ENCODE measurements at regions not wholly inside any gene's neighbourhood (a gene's known extent, or its start where the extent isn't known, plus 50 kb on each side); places are given as distances from the start of the nearest gene placed in this dataset.
"Not testable (repeated sequence)": the region's sequence is repeated elsewhere in the genome, so short reads cannot be mapped to it uniquely, and the experiment has no call there.

- DNase-seq, result no peak
These were observed 559.5 kb upstream of the KLF4 start for GRCh38 chr9:108049026-108049607.

GRCh38 chr9:108048406-108049025 is 558.9 kb upstream of the KLF4 start:
- no peak for DNase-seq

DNA sequence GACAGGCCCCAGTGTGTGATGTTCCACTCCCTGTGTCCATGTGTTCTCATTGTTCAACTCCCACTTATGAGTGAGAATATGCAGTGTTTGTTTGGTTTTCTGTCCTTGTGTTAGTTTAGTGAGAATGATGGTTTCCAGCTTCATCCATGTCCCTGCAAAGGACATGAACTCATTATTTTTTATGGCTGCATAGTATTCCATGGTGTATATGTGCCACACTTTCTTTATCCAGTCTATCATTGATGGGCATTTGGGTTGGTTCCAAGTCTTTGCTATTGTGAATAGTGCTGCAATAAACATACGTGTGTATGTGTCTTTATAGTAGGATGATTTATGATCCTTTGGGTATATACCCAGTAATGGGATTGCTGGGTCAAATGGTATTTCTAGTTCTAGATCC is 558.2 kb upstream of the KLF4 start:
- DNase-seq, result not testable (repeated sequence)

GRCh38 chr9:108047264-108047663 is 557.7 kb upstream of the KLF4 start:
- no peak for DNase-seq

DNA sequence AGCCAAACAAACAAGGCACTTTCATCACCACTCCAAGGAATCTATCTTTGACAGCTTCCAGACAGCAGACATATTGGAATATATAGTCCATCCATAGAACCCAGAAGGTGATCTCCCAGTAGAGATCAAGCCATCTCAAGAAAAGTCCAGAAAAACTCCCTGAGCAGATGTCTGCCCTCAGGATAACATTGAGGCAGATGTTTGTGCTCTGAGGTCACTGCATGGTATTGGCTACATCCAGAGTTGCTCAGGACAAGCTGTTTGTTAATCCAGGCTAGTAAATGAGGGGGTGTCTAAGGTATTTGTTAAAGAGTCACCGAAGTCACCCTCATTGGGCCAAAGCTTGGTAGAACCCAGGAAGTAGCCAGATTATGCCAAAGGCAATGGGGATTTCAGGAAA is 556.3 kb upstream of the KLF4 start:
- no peak for DNase-seq

DNA sequence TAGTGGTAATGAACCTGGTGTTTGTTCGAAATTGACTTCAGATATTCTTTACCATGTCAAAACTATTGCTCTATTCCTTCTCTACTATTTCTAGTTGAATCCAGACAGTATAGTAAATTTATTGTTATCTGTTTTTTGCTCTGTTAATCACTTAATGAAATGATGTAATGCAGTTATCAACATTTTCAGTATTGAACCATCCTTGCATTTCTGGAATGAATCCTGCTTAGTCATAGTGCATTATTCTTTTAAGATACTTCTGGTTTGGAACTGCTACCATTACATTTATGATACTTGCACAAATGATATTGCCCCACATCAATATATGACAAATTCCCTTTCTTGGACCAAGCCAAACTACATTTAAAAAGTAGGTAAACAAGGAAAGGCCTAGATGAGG is 554.0 kb upstream of the KLF4 start:
- no peak for DNase-seq

- DNase-seq, result no peak
These were observed 552.0 kb upstream of the KLF4 start for GRCh38 chr9:108041551-108041950.

DNA sequence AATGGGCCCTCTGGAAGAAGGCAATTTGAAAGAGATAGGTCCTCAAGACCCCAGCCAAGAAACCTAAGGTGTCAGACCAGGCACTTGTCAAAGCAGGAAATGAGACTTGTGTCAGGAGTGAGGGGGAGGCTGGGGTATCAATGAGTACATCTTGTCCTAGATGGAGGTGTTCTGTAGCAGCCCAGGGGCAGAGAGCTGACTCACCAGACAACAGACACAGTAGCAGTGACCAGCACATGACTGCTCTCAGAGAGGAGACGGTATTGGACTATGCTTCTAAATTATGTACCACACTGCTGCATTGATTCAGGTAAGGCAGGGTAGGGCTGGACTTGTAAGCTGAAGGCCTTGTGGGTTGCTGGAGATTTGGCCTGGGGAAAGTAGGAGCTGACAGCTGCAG is 551.2 kb upstream of the KLF4 start:
- no peak for DNase-seq

DNA sequence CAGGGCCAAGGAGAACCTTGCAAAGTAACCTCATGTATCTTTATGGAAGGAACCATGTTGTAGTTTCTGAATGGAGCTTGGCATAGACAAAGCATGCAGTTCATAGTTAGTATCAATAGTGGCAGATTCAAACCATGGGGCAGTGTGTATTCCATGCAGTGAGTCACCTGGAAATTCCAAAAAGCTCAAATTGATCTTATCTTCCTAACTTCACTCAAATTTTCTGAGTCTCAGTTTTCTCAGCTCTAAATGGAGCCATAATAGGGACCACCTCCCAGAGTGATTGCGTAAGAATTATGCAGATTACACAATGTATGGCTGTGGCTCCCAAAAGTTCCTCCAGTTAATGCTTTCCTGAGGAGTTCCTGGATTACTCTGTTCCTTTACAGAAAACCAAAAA is 549.9 kb upstream of the KLF4 start:
- DNase-seq, result no peak

GRCh38 chr9:108039012-108039411 is 549.4 kb upstream of the KLF4 start:
- no peak for DNase-seq

GRCh38 chr9:108035487-108035886 is 545.9 kb upstream of the KLF4 start:
- DNase-seq, result no peak

DNA sequence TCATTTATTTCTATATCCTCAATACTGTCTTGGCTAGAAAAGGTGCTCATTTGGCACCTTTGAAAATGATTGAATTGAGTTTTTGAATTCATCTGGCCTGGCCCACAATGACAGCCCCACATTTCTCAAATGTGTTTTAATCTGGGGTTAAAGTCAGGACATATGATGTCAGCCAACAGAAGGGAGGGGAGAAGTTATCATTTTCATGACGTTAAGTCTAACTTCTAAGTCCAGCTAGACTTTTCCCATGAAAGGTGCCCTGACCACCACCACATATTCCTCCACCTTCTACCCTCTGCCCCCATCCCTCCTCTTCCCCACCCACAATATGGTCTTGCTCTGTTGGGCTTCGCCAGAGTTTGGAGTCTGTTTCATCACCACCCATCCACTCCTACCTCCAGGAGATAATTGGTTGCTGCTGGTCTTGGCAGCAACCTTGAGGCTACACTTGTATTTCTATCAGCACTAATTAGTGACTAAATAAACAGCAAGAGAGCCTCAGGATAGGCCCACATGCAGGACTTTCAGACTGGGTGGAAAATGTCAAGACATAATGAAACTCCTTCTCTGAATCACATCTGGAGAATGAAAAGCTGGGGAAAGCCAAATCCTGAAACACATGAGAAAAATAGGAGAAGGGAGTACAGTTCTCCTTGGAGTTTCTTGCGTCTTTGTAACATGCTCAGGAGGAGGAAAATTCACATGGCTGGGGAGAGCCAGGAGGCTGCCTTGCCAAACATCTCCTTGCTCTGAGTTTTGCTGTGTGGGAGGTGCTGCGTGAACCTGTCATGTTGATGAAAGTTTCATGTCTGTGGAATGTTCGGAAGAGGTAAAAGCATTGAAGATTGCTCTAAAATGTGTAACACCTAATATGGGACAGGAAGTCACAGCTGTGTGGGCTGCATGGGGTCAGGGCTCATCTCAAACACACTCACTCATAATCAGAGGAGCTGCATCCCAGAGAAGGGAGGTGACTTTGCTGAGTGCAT is 544.7 kb upstream of the KLF4 start:
- DNase-seq, result no peak

GRCh38 chr9:108032079-108032478 is 542.5 kb upstream of the KLF4 start:
- DNase-seq, result not testable (repeated sequence)

DNA sequence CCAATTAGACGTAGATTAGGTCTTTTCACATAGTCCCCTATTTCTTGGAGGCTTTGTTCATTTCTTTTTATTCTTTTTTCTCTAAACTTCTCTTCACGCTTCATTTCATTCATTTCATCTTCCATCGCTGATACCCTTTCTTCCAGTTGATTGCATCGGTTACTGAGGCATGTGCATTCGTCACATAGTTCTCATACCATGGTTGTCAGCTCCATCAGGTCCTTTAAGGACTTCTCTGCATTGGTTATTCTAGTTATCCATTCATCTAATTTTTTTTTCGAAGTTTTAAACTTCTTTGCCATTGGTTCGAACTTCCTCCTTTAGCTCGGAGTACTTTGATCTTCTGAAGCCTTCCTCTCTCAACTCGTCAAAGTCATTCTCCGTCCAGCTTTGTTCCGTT is 541.7 kb upstream of the KLF4 start:
- DNase-seq, result not testable (repeated sequence)

- DNase-seq, result not testable (repeated sequence)
These were observed 537.1 kb upstream of the KLF4 start for GRCh38 chr9:108026718-108027117.

DNA sequence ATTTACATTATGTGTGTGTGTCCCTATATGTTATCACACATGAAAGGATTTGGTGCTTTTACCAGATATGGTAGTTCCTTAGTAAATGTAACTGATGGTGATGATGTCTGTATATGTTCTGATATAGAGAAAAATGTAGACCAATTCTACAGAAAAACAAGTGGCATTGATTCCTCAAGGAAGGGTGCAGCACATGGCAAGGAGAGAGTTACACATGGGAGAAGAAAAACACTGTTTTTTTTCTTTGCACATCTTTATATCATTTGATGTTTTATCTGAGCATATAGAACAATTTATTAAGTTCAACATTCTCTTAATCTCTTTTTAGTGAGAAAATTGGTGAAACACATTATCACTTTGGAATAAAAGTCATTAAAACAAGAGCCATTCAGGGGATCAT is 535.0 kb upstream of the KLF4 start:
- no peak for DNase-seq

DNA sequence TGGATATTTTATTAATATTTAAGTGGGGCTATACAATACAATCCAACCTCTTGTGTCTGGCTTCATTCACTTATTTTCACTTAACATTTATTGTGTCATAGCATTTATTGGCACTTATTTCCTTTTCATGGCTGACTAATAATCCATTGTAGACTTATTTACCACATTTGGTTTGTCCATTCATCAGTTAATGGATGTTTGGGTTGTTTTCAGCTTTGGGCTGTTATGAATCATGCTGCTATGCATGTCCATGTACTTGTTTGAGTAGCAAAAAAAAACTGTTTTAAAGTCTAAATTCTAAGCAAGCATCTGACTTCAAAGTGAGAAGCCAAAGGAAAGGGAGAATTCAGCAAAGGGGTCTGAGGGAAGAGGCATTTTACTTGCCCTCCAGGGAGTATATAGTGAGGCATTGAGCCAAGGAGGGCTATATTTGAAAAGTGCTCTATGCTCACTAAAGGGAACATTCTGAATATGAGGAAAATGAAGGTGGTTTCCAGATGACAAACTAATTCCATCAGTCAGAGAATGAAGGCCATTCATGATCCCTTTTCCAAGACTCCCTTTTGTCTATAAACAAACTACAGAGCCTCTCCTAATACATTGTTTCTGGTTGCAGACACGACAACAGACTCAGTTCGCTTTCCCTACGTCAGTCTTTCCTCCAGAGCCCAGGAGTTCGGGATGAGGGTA is 532.8 kb upstream of the KLF4 start:
- no peak for DNase-seq

DNA sequence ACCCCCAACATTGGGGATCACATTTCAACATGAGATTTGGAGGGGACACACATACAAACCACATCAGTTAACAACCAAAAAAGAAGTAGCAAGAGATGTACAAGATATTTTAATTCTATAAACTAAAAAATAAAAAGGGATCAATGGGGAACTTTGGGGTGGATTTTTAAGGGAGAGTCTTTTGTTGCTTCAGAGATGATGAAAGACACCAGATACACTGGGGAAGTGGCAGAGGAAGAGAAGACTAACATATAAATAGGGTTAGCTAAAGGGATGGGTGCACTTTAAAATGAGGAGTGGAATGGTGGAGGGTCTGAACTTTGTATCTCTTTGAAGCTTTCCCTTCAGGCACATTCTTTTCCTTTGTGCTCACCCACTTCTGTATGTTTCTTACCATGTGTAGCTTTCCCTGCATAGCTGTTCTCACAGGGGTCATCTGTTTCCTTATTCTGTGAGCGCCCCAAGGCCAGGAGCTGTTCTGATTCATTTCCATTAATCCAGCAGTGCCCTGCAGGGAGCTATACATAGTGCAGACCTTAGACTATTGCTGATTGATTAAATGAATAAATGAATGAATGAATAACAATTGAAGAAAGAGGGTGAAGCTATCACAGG is 531.6 kb upstream of the KLF4 start:
- DNase-seq, result no peak

GRCh38 chr9:108019821-108020220 is 530.3 kb upstream of the KLF4 start:
- no peak for DNase-seq

DNA sequence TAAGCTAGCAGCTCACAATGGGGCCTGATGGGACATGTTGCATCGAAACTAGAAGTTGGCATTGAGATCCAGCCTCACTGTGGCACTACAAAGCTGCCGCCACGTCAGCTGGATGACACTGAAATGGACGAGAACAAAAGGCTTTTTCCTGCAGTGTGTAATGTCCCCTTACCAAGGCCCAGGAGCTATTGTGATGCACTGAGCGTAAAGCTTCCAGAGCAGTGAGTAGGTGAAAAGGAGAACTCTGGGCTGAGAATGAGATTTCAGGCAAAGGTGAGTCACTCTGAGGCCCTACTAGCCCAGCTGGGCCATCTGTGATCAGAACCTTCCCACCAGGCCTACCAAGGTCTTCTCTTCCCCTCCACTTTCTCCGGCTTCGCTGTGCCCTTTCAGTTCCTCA is 528.1 kb upstream of the KLF4 start:
- DNase-seq, result no peak

DNA sequence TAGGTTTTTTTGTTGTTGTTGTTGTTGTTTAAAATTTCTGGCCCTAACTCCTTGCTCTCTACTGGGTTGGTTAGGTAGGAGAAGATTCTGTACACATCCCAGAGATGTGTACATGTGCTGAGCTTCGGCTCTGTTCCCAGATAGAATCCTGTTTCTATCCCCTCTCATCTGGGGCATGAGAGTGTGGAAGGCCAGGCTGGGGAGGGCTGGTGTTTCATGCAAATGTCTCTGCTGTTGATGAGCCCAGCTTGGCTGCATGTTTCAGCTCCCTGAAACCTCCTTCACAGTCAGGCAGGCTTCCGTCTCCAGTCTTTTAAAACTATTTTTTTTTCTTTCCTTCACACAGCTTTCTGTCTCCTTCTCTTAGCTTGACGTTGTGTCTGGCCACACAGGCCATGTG is 526.9 kb upstream of the KLF4 start:
- DNase-seq, result no peak

DNA sequence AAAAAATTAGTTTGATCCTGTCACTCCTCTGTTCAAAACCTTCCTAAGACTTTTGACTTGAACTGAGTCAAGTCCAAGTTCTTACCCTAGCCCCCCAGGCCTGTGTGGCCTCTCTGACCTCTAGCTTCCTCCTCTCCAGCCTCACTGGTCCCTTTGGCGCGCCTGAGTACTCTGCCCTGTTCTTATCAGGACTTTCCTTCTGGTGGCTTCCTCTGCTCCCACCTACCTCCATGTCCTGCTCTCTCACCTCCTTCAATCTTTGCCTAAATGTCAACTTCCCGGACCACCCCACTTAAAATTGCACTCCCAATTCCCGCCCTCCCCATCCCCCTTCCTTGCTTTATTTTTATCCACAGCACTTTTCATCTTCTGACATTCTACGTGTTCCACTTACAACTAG is 526.1 kb upstream of the KLF4 start:
- DNase-seq, result no peak

GRCh38 chr9:108014353-108014752 is 524.8 kb upstream of the KLF4 start:
- DNase-seq, result no peak
